Gastrocnemius medialis (tissue), 4 donors: ENCODE measurements at regions not wholly inside any gene's neighbourhood (a gene's known extent, or its start where the extent isn't known, plus 50 kb on each side); places are given as distances from the start of the nearest gene placed in this dataset.

Experiments used
- ATAC-seq, 2 donors: fragments of 150-250 bp; one replicate each; pipeline ENCODE4 v1.9.1; 2016
- DNase-seq, 2 donors: peaks; one replicate each; pipeline ENCODE4 v3.0.0-alpha.2; 2019
- H3K27ac ChIP-seq, 4 donors: fragments of 200-600 bp; sonication (generic); 1 replicate in 1 of 4; 2 replicates in 3 of 4; pipeline ENCODE4 v1.5.1; 2016 to 2018; ENCODE audit warnings: mild to moderate bottlenecking in 2 of 4, moderate library complexity in 1 of 4
- H3K27me3 ChIP-seq, 3 donors: fragments of 200-600 bp; sonication (generic) in 2 of 3; 1 replicate in 1 of 3; 2 replicates in 2 of 3; pipeline versions ENCODE4 v1.5.1 to v1.6.0; 2016 to 2019; ENCODE audit warnings: mild to moderate bottlenecking in 1 of 3, moderate library complexity in 1 of 3
- H3K36me3 ChIP-seq, 2 donors: fragments of 200-600 bp; sonication (generic) in 1 of 2; one replicate each; pipeline ENCODE4 v1.5.1; 2017 to 2018
- H3K4me1 ChIP-seq, 2 donors: fragments of 200-600 bp; sonication (generic) in 1 of 2; one replicate each; pipeline ENCODE4 v1.5.1; 2016 to 2017; ENCODE audit warnings: mild to moderate bottlenecking in 2 of 2
- H3K4me3 ChIP-seq, 4 donors: fragments of 200-600 bp; sonication (generic) in 3 of 4; 1 replicate in 1 of 4; 2 replicates in 3 of 4; pipeline ENCODE4 v1.5.1; 2016 to 2019; ENCODE audit warnings: mild to moderate bottlenecking in 2 of 4
- H3K9me3 ChIP-seq, 3 donors: fragments of 200-600 bp; sonication (generic) in 2 of 3; 1 replicate in 1 of 3; 2 replicates in 2 of 3; pipeline ENCODE4 v1.5.1; 2016 to 2019
- CTCF ChIP-seq, 5 experiments: fragments of 450-650 bp in 3 of 5; fragments of 200-600 bp in 2 of 5; sonication (generic) in 2 of 5; IDR thresholded peaks in 4 of 5; conservative IDR thresholded peaks in 1 of 5; 1 replicate in 4 of 5; 2 replicates in 1 of 5; pipeline ENCODE4 v1.5.1; 2016 to 2019; ENCODE audit warnings: antibody characterized with exemption in 5 of 5, mild to moderate bottlenecking in 3 of 5, moderate library complexity in 3 of 5
- POLR2A ChIP-seq, 2 donors: fragments of 450-650 bp; IDR thresholded peaks; one replicate each; pipeline ENCODE4 v1.6.1; 2017; ENCODE audit warnings: antibody characterized with exemption in 2 of 2, mild to moderate bottlenecking in 2 of 2, moderate library complexity in 2 of 2
- in situ Hi-C, 4 donors: fragments of 200-750 bp; cut with MboI; loops; one replicate each; pipeline versions ENCODE4 v1.15.0 to v1.8.0; 2017; ENCODE audit warnings: low sequenced_read_pairs in 4 of 4
- intact Hi-C: fragments of 100-400 bp; cut with DNase I; formaldehyde crosslinking; loops from one replicate; pipeline ENCODE4 v1.15.1; 2023; ENCODE audit warnings: low total_unique reads

- Histone ChIP-seq H3K4me1 (peaks cover 59 to 69% of the 10 kb centered on the region in 2 donors), H3K36me3 (no peaks in the 10 kb centered on the region), H3K27ac (peak overlapping the region in 2 of 4 donors; percentile 12 to 72), H3K4me3 (no peak overlapping the region), H3K27me3 (no peaks in the 10 kb centered on the region), H3K9me3 (no peaks in the 10 kb centered on the region)
- DNase-seq (no peak), ATAC-seq (no peak)
- TF ChIP-seq POLR2A (IDR thresholded peaks at IDR 0.05) (no peak), CTCF (IDR thresholded peaks at IDR 0.05 in 4 of 5, conservative IDR thresholded peaks at IDR 0.05 in 1 of 5) (no peak)
- in situ Hi-C loops (no loop called here), intact Hi-C loops (no loop called here)
Observed at GRCh38 chr6:56752534-56752933, 109.8 kb upstream of the DST start.

GRCh38 chr6:56752009-56752408 lies 109.3 kb upstream of the DST start:
- Histone ChIP-seq H3K4me3 (no peak overlapping the region), H3K27me3 (no peaks in the 10 kb centered on the region), H3K4me1 (peaks cover 57 to 69% of the 10 kb centered on the region in 2 donors), H3K36me3 (no peaks in the 10 kb centered on the region), H3K9me3 (no peaks in the 10 kb centered on the region), H3K27ac (peak overlapping the region; percentile 21 to 72 (median 39))
- DNase-seq = no peak
- intact Hi-C loops = no loop called here
- TF ChIP-seq POLR2A (IDR thresholded peaks at IDR 0.05) (no peak), CTCF (IDR thresholded peaks at IDR 0.05 in 4 of 5, conservative IDR thresholded peaks at IDR 0.05 in 1 of 5) (no peak)
- in situ Hi-C loops = no loop called here
- peak; percentile 45 to 50 for ATAC-seq

- Histone ChIP-seq H3K27ac (peak overlapping the region; percentile 21 to 72 (median 39)), H3K4me1 (peaks cover 57 to 69% of the 10 kb centered on the region in 2 donors), H3K36me3 (no peaks in the 10 kb centered on the region), H3K27me3 (no peaks in the 10 kb centered on the region), H3K4me3 (no peak overlapping the region), H3K9me3 (no peaks in the 10 kb centered on the region)
- ATAC-seq = no peak
- in situ Hi-C loops (no loop called here), intact Hi-C loops (no loop called here)
- TF ChIP-seq CTCF (IDR thresholded peaks at IDR 0.05 in 4 of 5, conservative IDR thresholded peaks at IDR 0.05 in 1 of 5) = no peak
- no peak for DNase-seq
Observed at GRCh38 chr6:56751604-56752003, 108.9 kb upstream of the DST start.

GRCh38 chr6:56750686-56751085 lies 108.0 kb upstream of the DST start:
- H3K4me3 ChIP-seq = no peak overlapping the region
- intact Hi-C loops (no loop called here), in situ Hi-C loops (no loop called here)
- no peak for ATAC-seq
- TF ChIP-seq CTCF (IDR thresholded peaks at IDR 0.05 in 4 of 5, conservative IDR thresholded peaks at IDR 0.05 in 1 of 5) = no peak
- TF ChIP-seq POLR2A (IDR thresholded peaks at IDR 0.05) = no peak
- H3K9me3 ChIP-seq = no peaks in the 10 kb centered on the region
- H3K36me3 ChIP-seq = no peaks in the 10 kb centered on the region
- DNase-seq = no peak
- H3K4me1 ChIP-seq = peaks cover 57 to 61% of the 10 kb centered on the region in 2 donors
- H3K27me3 ChIP-seq = no peaks in the 10 kb centered on the region
- H3K27ac ChIP-seq = peak overlapping the region in 3 of 4 donors; percentile 45 to 72 (median 57)

- Histone ChIP-seq H3K9me3 (no peaks in the 10 kb centered on the region), H3K4me1 (peaks cover 56 to 59% of the 10 kb centered on the region in 2 donors), H3K4me3 (no peak overlapping the region), H3K36me3 (no peaks in the 10 kb centered on the region), H3K27me3 (no peaks in the 10 kb centered on the region), H3K27ac (peak overlapping the region; percentile 45 to 72 (median 62))
- DNase-seq (no peak), ATAC-seq (peak; percentile 57 to 72)
- in situ Hi-C loops (no loop called here), intact Hi-C loops (no loop called here)
- TF ChIP-seq CTCF (IDR thresholded peaks at IDR 0.05 in 4 of 5, conservative IDR thresholded peaks at IDR 0.05 in 1 of 5) (no peak), POLR2A (IDR thresholded peaks at IDR 0.05) (no peak)
Observed at GRCh38 chr6:56749632-56750151, 107.0 kb upstream of the DST start.
